EL (cell line): ENCODE measurements at regions not wholly inside any gene's neighbourhood (a gene's known extent, or its start where the extent isn't known, plus 50 kb on each side); places are given as distances from the start of the nearest gene placed in this dataset.

Experiments
- DNase-seq: peaks from one replicate; pipeline ENCODE4 v3.0.0-alpha.2; 2016

DNA sequence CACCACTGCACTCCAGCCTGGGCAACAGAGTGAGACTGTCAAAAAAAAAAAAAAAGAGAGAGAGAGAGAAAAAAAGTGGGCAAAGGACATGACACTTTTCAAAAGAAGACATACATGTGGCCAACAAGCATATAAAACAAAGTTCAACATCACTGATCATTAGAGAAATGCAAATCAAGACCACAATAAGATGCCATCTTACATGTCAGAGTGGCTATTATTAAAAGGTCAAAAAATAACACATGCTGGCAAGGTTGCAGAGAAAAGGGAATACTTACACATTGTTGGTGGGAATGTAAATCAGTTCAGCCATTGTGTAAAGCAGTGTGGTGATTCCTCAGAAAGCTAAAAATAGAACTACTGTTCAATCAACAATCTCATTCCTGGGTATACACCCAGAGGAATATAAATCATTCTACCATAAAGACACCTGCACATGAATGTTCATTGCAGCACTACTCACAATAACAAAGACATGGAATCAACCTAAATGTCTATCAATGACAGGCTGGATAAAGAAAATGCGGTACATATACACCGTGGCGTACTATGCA, 94.9 kb upstream of the TRIM2 start:
- no peak for DNase-seq

DNA sequence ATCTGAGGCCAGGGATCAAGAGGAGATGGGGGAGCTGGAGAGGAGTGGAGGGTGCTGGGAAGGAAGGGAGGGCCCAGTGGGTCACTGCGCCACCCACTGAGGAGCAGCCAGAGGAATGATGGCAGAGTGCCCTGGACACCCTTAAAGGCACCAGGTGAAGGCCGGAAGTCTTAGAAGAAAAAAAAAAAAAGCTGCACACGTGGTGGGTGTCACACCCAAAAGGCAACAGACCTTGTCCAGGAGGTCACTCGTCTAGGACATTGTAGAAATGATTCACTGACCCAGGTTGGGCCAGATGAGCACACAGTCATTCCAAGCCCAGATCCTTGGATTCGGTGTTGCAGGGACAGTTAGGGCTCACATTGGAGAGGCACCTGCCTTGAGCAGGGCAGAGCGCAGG, 93.5 kb upstream of the TRIM2 start:
- DNase-seq: no peak

- DNase-seq: no peak
Measured at GRCh38 chr4:153111426-153112040, 92.7 kb upstream of the TRIM2 start.

DNA sequence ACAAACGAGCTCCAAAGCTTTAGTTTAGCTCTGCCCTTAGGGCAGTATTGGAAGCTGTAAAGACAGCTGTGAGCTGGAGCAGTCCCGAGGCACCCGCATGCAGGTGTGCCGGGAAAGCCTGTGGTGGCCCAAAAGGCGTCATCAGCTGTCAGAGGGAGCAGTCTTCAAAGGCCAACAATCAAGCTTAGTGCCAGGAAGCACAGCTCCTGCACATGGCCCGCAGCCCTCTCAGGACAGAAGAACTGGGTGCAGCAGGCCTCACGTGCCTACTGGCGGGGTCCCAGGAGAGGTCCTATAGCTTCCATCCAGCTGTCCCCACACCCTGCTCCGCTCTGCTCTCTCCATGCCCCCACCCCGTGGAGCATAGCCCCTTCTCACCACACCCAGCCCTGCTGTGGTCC, 92.2 kb upstream of the TRIM2 start:
- DNase-seq: no peak

DNA sequence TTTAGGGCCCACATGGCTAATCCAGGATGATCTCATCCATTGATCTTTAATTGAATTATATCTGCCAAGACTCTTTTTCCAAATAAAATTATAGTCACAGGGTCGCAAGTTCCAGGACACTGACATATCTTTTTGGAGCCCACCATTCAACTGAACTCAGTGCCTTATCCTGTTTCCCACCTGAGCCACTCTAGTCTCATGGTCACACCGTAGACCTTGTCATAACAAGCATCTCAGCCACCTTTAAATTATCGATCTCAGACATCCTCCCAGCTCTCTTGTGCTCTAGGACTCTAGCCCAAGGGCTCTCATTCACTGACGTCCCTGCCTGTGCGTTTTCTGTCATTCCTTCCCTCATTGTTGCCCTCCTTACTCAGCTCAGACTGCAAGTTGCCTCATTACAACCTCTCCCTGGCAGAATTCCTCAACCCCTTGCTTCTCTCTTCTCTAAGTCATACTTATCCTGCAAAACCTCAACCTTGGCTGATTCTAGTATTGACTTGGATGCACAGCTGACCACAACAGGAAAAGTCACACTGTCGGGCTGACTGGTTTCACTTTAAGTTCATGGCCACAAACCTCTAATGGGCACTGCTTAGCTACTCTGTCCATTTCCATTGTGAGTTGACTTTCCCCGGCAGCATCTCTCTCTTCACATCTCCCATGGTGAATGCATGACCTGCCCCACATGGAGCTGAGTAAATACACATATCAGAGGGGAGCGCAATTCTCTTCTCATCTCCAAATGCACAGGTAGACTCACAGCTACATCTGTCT, 91.0 kb upstream of the TRIM2 start:
- DNase-seq: peak; percentile 15

DNA sequence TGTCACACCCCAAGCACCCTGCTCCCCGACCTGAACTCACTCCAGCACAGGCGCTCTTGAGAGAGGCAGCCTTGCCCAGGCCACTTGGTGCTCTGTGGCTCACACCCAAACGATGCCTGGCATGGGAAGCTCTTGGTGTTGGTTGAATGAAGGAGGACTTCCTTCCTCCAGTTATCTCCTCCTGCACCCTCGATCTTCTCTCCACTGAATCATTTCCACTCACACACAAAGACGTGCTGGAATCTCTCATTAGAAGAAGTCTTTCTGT, 90.5 kb upstream of the TRIM2 start:
- DNase-seq: no peak

DNA sequence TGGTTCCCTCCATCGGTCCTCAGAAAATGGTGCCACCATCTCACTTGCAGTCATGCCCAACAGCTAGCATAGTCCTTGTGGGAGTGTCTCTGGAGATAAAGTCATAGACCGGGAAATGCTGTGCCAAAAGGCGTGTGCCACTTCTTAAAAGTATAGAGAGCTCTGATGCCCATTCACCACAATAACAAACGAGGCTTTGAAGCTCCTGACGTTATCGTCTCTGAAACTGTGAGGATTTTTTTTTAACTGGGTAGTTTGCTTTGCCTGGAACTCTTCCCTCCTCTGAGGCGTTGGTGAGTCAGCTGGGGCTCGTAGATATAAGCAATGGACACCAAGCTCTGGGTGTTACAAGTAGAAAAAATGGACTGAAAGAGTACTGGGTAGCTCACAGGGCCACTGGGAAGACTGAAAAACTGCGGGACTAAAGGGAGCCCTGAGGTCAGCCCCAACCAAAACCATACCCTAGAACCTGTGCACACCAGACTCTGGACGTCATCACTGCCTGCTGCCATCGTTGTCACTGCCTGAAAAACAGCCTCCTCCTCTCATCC, 89.4 kb upstream of the TRIM2 start:
- DNase-seq: peak; percentile 82

DNA sequence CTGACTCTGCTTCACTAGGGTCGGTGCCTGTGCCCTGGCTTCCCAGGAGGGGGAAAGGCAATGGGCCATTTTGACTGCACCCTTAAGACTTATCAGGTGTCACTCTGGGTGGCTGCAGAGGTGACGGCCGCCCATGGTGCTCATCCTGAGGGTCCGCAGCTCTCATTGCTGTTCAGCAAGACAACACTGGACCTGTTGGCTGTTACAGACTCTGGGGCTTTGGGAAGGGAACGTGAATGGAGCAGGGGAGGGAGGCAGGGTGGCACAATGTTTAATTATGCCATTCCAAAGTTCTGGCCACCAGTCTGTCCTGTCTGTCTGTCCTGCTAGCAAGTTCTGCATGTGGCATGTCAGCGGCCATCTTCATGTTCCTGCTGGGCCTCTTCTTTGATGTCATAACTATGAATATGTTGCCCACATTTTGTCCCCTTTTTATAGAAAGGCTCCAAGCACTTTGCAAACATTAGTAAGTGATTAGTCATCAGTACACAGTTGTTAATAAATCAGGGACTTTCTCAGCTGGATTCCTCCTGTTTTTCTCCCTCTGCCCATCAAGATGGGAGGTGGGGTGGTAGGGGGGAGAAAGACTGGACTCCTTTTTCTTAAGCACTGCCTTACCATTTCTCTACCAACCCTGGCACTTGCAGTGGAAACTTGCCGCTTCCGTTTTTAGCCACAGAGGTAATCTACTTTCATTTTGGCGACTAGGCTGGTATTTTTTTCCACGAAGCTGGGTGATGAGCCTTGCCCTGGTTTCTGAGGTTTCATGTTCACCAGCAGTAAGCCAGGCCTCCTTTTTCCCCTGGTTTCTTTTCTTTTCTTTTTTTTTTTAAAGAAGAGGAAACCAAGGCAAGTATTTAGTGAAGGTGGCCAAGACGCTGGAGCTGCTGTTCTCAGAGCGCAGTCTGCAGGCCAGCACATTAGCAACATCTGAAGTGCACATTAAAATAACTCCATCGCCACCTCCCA, 88.6 kb upstream of the TRIM2 start:
- DNase-seq: peak; percentile 82

- DNase-seq: no peak
Measured at GRCh38 chr4:153116291-153116680, 88.0 kb upstream of the TRIM2 start.

DNA sequence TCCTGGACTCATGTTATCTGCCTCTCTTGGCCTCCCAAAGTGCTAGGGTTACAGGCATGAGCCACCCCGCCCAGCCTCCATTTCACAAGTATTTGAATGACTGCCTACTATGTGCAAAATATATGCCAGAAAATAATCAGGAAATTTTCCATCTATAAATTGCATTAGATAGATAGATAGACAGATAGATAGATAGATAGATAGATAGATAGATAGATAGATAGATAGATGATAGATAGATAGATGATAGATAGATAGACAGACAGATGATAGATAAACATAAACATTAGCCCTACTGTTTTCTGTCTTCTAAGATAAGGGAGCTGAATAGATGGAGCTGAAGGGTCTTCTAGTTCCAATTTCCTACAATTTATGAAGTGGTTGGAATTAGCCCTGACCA, 87.4 kb upstream of the TRIM2 start:
- DNase-seq: no peak

GRCh38 chr4:153117554-153117953, 86.7 kb upstream of the TRIM2 start:
- no peak for DNase-seq

DNA sequence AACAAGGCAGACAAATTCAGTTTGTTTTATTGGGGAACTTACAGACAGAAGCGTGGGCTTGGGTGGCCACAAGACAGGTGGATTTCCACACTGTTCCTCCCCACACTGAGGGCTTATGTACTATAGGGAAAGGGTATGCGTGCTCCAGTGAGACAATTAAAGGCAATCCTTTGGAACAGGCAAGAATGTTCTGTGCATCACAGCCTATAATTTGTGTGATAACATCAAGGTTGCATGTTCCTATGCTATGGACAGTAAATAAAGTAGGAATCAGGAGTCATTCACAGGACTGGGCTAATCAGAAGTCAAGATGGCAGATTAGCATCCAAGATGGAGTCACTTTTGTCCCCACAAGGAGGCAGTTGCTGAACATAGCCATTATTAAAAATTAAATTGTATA, 84.6 kb upstream of the TRIM2 start:
- no peak for DNase-seq

DNA sequence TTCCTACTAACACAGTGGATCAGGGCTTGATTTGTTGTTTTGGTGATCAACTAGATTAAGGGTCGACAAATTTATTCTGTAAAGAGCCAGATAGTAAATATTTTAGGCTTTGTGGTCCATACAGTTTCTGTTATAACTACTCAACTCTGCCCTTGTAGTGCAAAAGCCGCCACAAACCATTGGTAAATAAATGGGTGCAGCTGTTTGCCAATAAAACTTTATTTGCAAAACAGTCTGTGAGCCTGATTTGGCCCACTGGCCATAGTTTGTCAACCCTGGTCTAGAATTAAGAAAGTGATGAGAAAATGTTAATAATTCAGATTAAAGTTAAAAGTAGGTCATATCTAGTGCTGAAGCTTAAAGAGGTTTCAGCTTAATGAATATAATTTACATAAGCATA, 84.0 kb upstream of the TRIM2 start:
- DNase-seq: no peak

DNA sequence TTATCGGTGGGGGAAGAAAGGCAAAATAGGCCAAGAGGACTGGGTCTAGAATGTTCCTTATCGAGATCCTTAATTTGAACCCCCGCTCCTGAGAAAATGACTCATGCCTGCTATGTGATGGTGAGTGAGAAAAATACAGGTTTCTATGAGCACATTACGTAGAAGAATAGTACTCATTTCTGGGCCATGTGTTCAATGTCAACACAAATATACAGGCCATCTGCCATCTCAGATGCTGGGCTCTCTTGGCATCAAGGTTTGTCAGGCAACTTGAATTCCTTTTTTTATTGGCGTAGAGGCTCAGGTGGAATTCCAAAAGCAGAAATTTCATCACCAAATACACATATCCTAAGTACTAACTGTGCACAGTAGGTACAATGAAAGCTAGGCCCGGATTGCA, 81.4 kb upstream of the TRIM2 start:
- no peak for DNase-seq

GRCh38 chr4:153126137-153126536, 78.1 kb upstream of the TRIM2 start:
- DNase-seq: no peak

- peak; percentile 80 for DNase-seq
Measured at GRCh38 chr4:153127760-153128494, 76.3 kb upstream of the TRIM2 start.

- DNase-seq: no peak
Measured at GRCh38 chr4:153131596-153131995, 72.6 kb upstream of the TRIM2 start.

DNA sequence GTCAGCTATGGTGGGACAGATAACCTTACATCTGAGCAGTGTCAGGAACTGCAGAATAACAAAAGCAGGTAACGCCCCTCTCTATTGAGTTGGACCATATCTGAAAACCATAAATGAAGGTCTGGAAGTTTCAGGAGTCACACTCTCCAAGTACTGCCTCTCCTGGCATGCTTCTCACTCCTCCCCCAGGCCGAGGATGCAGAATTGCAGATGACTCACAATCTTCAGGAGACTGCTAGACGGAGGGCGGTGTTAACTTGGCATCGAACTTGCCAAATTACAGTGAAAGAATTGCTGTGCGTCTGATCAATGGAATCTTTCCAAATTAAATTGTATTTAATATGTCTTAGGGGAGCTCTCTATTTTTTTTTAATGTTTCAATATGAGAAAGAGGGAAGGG, 67.1 kb upstream of the TRIM2 start:
- peak; percentile 85 for DNase-seq

GRCh38 chr4:153137677-153138630, 66.3 kb upstream of the TRIM2 start:
- DNase-seq: no peak

- no peak for DNase-seq
Measured at GRCh38 chr4:153138736-153139135, 65.5 kb upstream of the TRIM2 start.

DNA sequence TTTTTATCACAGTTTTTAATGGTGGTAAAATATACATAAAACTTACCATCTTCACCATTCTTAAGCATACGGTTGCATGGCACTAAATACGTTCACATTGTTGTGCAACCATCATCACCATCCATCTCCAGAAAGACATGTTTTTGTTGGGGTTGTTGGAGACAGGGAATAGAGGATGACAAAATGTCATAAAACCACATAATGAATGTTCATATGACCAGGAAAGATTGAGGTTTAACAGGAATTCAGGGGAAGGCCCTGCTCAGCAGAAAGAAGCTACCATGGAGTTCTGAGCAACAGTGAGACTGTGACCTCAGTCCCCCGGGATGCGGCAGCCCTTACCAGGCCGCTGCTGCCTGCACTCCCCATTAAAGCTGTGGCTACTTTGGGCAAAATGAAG, 63.9 kb upstream of the TRIM2 start:
- DNase-seq: peak; percentile 29
